Central memory CD8-positive, alpha-beta T cell (primary cell): ENCODE measurements at regions not wholly inside any gene's neighbourhood (a gene's known extent, or its start where the extent isn't known, plus 50 kb on each side); places are given as distances from the start of the nearest gene placed in this dataset.

ENCODE experiments used
- ATAC-seq: fragments of 150-1000 bp; cut with Tn5 transposase; replicated peaks from 2 replicates; pipeline ENCODE4 v1.10.0; 2022; ENCODE audit warnings: mild to moderate bottlenecking, moderate FRiP score, moderate number of reproducible peaks; ENCODE audit not compliant: poor library complexity, severe bottlenecking; ENCODE audit errors: extremely low read depth
- DNase-seq, 2 donors: peaks; one replicate each; pipeline ENCODE4 v3.0.0; 2021; ENCODE audit warnings: low spot score in 2 of 2
- H3K27ac Mint-ChIP-seq: one replicate; pipeline ENCODE4 v1.8.0; 2022; ENCODE audit warnings: low read depth, mild to moderate bottlenecking, moderate library complexity, mixed read lengths
- H3K27me3 Mint-ChIP-seq: one replicate; pipeline ENCODE4 v1.8.0; 2022; ENCODE audit warnings: mixed read lengths
- H3K36me3 Mint-ChIP-seq: one replicate; pipeline ENCODE4 v1.8.0; 2022; ENCODE audit warnings: mild to moderate bottlenecking, moderate library complexity, mixed read lengths; ENCODE audit not compliant: insufficient read depth
- H3K4me1 Mint-ChIP-seq: one replicate; pipeline ENCODE4 v1.8.0; 2022; ENCODE audit warnings: mixed read lengths
- H3K4me3 Mint-ChIP-seq: one replicate; pipeline ENCODE4 v1.8.0; 2022; ENCODE audit warnings: mild to moderate bottlenecking, moderate library complexity, mixed read lengths
- H3K9me3 Mint-ChIP-seq: one replicate; pipeline ENCODE4 v1.8.0; 2022; ENCODE audit warnings: mixed read lengths

GRCh38 chr11:130615561-130615960 lies 167.1 kb downstream of the ADAMTS15 start:
- Mint-ChIP-seq H3K27ac (no peak overlapping the region), H3K4me3 (no peak overlapping the region), H3K4me1 (no peaks in the 10 kb centered on the region)

DNA sequence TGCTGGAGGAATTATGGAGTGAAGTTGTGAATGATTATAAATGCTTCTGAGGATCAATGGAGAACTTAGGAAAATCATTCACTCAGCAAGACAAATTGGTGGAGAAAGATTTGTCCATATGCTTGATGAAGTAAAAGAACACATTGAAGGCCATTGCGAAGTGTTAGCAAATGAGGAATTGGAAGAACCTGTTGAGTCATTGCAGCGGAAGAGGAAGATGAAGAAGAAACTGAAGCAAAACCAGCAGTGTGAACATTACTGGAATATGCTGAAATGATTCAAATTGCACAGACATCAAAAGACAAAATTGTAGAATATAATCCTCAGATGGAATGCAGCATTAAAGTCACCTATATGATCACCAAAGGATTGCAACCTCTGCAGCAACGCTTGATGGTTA lies 168.1 kb downstream of the ADAMTS15 start:
- Mint-ChIP-seq H3K27me3 (peaks cover 3% of the 10 kb centered on the region), H3K36me3 (no peaks in the 10 kb centered on the region), H3K27ac (no peak overlapping the region), H3K4me3 (no peak overlapping the region), H3K4me1 (no peaks in the 10 kb centered on the region), H3K9me3 (no peaks in the 10 kb centered on the region)
- DNase-seq (no peak), ATAC-seq (no peak)

More at GRCh38 chr11:130615561-130615960, 167.1 kb downstream of the ADAMTS15 start:
- DNase-seq: no peak
- no peak for ATAC-seq
- H3K9me3 Mint-ChIP-seq: no peaks in the 10 kb centered on the region
- no peaks in the 10 kb centered on the region for H3K27me3 Mint-ChIP-seq
- no peaks in the 10 kb centered on the region for H3K36me3 Mint-ChIP-seq

DNA sequence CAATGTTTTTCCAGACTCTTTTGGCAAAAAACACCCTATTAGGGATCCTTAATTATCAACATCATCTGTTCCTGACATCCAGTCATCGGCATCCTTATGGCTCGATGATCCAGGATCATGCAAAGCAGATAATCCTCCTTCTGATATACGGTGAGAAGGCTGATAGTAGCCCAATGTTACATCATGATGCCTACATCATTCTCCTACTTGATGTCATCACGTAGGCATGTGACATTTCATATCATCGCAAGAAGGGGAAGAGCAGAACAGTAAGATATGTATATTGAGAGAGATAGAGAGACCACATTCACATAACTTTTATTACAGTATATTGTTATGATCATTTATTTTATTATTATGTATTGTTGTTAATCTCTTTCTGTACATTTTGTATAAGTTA lies 168.6 kb downstream of the ADAMTS15 start:
- H3K4me3 Mint-ChIP-seq: no peak overlapping the region
- peaks cover 7% of the 10 kb centered on the region for H3K27me3 Mint-ChIP-seq
- no peak overlapping the region for H3K27ac Mint-ChIP-seq
- H3K9me3 Mint-ChIP-seq: no peaks in the 10 kb centered on the region
- no peaks in the 10 kb centered on the region for H3K4me1 Mint-ChIP-seq
- DNase-seq (no peak), ATAC-seq (no peak)
- H3K36me3 Mint-ChIP-seq: no peaks in the 10 kb centered on the region

- no peak for ATAC-seq
- Mint-ChIP-seq H3K4me3 (no peak overlapping the region), H3K9me3 (no peaks in the 10 kb centered on the region), H3K36me3 (no peaks in the 10 kb centered on the region), H3K27ac (no peak overlapping the region), H3K4me1 (no peaks in the 10 kb centered on the region), H3K27me3 (peaks cover 31% of the 10 kb centered on the region)
- DNase-seq: no peak
These were observed 172.1 kb downstream of the ADAMTS15 start for GRCh38 chr11:130620548-130620947.

DNA sequence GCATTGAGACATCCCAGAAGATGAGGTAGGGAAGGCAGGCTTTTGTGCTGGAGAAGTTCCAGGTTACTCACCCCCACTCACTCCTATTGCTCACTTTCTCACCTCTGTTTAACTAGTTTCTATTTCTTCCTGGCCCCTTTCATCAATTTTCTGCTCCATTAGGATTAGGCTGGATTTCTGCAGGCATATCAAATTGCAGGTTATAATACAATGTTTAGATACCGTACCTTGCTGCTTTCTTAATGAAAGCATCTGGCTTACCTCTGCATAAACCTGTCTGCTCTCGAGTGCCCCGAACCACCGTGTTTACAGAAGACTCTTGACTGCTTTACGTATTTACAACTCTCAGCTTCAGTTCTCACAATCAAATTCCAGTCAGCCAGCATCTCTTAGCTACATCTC lies 173.7 kb downstream of the ADAMTS15 start:
- DNase-seq (no peak), ATAC-seq (no peak)
- Mint-ChIP-seq H3K27ac (no peak overlapping the region), H3K4me1 (no peaks in the 10 kb centered on the region), H3K27me3 (peaks cover 31% of the 10 kb centered on the region), H3K4me3 (no peak overlapping the region), H3K9me3 (no peaks in the 10 kb centered on the region), H3K36me3 (no peaks in the 10 kb centered on the region)

DNA sequence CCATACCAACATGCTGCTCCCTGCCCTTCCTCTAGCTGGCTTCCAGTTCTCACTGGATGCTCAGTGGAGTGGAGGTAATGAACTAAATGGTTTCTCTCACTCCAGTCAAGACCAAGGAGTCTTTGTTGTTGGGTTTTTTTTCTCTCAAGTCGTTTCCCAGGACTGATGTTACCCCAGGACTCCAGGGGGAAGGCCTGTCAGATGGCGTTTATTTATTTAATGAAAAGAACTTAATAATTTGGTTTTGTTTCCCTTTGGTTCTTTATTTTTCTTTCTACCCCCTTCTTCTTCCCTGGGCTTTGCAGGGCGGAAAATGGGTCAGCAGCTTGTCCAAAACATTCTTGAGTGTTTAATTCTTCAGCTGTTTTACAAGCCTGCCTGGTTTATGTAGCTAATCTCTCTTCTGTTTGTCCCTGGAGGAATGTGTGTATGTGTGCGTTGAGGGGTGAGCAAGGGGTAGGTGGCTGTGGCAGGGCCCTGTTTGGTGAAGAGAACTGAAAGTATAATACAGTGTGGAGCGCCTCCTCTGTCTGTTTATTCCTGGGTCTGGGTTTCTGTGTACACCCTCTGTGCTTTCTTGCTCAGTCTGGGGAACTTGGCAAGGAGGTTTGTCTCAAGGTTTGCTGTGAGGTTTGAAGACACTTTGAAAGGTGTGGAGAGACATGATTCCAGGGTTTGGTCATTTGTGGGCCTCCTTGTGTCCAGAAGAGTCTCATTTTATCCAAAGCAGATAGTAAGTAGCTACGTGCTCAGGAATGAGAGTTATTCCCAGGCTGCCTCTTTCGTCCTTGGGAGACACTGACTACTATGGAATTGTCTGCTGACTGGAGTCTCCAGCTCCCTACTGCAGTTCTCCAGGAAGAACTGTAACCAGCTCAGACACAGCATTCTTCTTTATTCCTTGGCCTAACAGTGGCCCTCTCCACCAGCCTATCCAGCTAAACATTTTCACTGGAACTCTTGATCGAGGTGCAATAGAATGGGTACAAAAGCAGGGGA lies 175.5 kb downstream of the ADAMTS15 start:
- DNase-seq (no peak), ATAC-seq (no peak)
- H3K4me3 Mint-ChIP-seq: no peak overlapping the region
- no peaks in the 10 kb centered on the region for H3K36me3 Mint-ChIP-seq
- H3K4me1 Mint-ChIP-seq: no peaks in the 10 kb centered on the region
- no peak overlapping the region for H3K27ac Mint-ChIP-seq
- peaks cover 31% of the 10 kb centered on the region for H3K27me3 Mint-ChIP-seq
- no peaks in the 10 kb centered on the region for H3K9me3 Mint-ChIP-seq

GRCh38 chr11:130624971-130625544 lies 176.6 kb downstream of the ADAMTS15 start:
- H3K4me3 Mint-ChIP-seq: no peak overlapping the region
- DNase-seq (no peak), ATAC-seq (no peak)
- no peaks in the 10 kb centered on the region for H3K36me3 Mint-ChIP-seq
- no peaks in the 10 kb centered on the region for H3K4me1 Mint-ChIP-seq
- H3K27ac Mint-ChIP-seq: no peak overlapping the region
- peaks cover 31% of the 10 kb centered on the region for H3K27me3 Mint-ChIP-seq
- H3K9me3 Mint-ChIP-seq: no peaks in the 10 kb centered on the region

- H3K27me3 Mint-ChIP-seq: peaks cover 31% of the 10 kb centered on the region
- DNase-seq (no peak), ATAC-seq (no peak)
- no peaks in the 10 kb centered on the region for H3K9me3 Mint-ChIP-seq
- no peak overlapping the region for H3K27ac Mint-ChIP-seq
- no peaks in the 10 kb centered on the region for H3K4me1 Mint-ChIP-seq
- no peaks in the 10 kb centered on the region for H3K36me3 Mint-ChIP-seq
- H3K4me3 Mint-ChIP-seq: no peak overlapping the region
These were observed 177.3 kb downstream of the ADAMTS15 start for GRCh38 chr11:130625578-130626306.

GRCh38 chr11:130629039-130629438 lies 180.6 kb downstream of the ADAMTS15 start:
- no peaks in the 10 kb centered on the region for H3K36me3 Mint-ChIP-seq
- no peaks in the 10 kb centered on the region for H3K9me3 Mint-ChIP-seq
- no peak overlapping the region for H3K4me3 Mint-ChIP-seq
- DNase-seq (no peak), ATAC-seq (no peak)
- H3K27me3 Mint-ChIP-seq: peaks cover 22% of the 10 kb centered on the region
- H3K4me1 Mint-ChIP-seq: no peaks in the 10 kb centered on the region
- no peak overlapping the region for H3K27ac Mint-ChIP-seq

GRCh38 chr11:130631119-130631518 lies 182.7 kb downstream of the ADAMTS15 start:
- H3K27ac Mint-ChIP-seq: no peak overlapping the region
- DNase-seq (no peak), ATAC-seq (no peak)
- no peaks in the 10 kb centered on the region for H3K9me3 Mint-ChIP-seq
- no peak overlapping the region for H3K4me3 Mint-ChIP-seq
- H3K27me3 Mint-ChIP-seq: peaks cover 22% of the 10 kb centered on the region
- H3K4me1 Mint-ChIP-seq: no peaks in the 10 kb centered on the region
- H3K36me3 Mint-ChIP-seq: no peaks in the 10 kb centered on the region

GRCh38 chr11:130633466-130633865 lies 185.0 kb downstream of the ADAMTS15 start:
- H3K4me1 Mint-ChIP-seq: no peaks in the 10 kb centered on the region
- H3K27ac Mint-ChIP-seq: no peak overlapping the region
- peaks cover 22% of the 10 kb centered on the region for H3K27me3 Mint-ChIP-seq
- DNase-seq (no peak), ATAC-seq (no peak)
- no peaks in the 10 kb centered on the region for H3K9me3 Mint-ChIP-seq
- no peaks in the 10 kb centered on the region for H3K36me3 Mint-ChIP-seq
- H3K4me3 Mint-ChIP-seq: no peak overlapping the region

DNA sequence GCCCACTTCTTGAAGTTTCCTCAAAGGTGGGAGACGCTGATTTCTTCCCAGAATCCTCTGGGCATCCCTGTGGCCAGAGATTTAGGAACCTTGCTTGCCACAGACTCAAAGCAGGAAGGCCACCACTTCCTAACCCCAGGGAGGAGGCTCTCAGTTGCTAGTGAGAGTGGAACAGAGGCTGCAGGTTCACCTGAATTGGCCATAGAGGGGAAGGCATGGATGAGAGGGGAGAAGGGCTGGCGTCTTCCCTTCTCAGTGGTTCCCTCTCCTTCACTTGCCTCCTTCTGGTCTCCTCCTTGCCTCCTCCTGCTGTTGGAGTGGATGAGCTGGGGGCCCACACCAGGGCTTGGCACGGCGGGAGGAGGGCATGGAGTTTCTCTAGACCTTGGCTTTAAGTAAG lies 185.7 kb downstream of the ADAMTS15 start:
- H3K4me1 Mint-ChIP-seq: no peaks in the 10 kb centered on the region
- no peak overlapping the region for H3K4me3 Mint-ChIP-seq
- DNase-seq (no peak), ATAC-seq (no peak)
- no peak overlapping the region for H3K27ac Mint-ChIP-seq
- no peaks in the 10 kb centered on the region for H3K9me3 Mint-ChIP-seq
- peaks cover 22% of the 10 kb centered on the region for H3K27me3 Mint-ChIP-seq
- no peaks in the 10 kb centered on the region for H3K36me3 Mint-ChIP-seq
